ENCODE measurements at regions not wholly inside any gene's neighbourhood (a gene's known extent, or its start where the extent isn't known, plus 50 kb on each side); places are given as distances from the start of the nearest gene placed in this dataset.

- Mint-ChIP-seq H3K4me1 (no peaks in the 10 kb centered on the region), H3K9me3 (no peaks in the 10 kb centered on the region), H3K36me3 (no peaks in the 10 kb centered on the region), H3K27ac (peak overlapping the region in 1 of 10 donors; percentile 55), H3K4me3 (no peak overlapping the region), H3K27me3 (peaks cover 0 to 2% (median 0%) of the 10 kb centered on the region in 5 donors)
- DNase-seq (no peak), ATAC-seq (no peak)
- POLR2A ChIA-PET = no interaction called here
Measured at GRCh38 chr20:50251383-50251748, 60.7 kb downstream of the CEBPB start.

- no peak overlapping the region for H3K4me3 Mint-ChIP-seq
- no peaks in the 10 kb centered on the region for H3K9me3 Mint-ChIP-seq
- no peaks in the 10 kb centered on the region for H3K36me3 Mint-ChIP-seq
- DNase-seq (no peak), ATAC-seq (no peak)
- POLR2A ChIA-PET = interaction anchor here (0.7 kb wide), 1 partner anchor 14 kb away, joined by 3 read pairs; no protein-coding TSS in a partner anchor
- no peak overlapping the region for H3K27ac Mint-ChIP-seq
- H3K4me1 Mint-ChIP-seq = no peaks in the 10 kb centered on the region
- H3K27me3 Mint-ChIP-seq = peaks cover 0 to 2% (median 0%) of the 10 kb centered on the region in 5 donors
Measured at GRCh38 chr20:50251992-50252511, 61.4 kb downstream of the CEBPB start.

GRCh38 chr20:50252701-50253100 is 62.1 kb downstream of the CEBPB start:
- Mint-ChIP-seq H3K27me3 (peaks cover 0 to 3% (median 0%) of the 10 kb centered on the region in 5 donors), H3K36me3 (no peaks in the 10 kb centered on the region), H3K4me3 (no peak overlapping the region), H3K4me1 (no peaks in the 10 kb centered on the region), H3K9me3 (no peaks in the 10 kb centered on the region), H3K27ac (no peak overlapping the region)
- DNase-seq = no peak
- POLR2A ChIA-PET = no interaction called here
- no peak for ATAC-seq

- Mint-ChIP-seq H3K36me3 (no peaks in the 10 kb centered on the region), H3K4me3 (no peak overlapping the region), H3K27me3 (peaks cover 0 to 3% (median 0%) of the 10 kb centered on the region in 5 donors), H3K27ac (no peak overlapping the region), H3K4me1 (no peaks in the 10 kb centered on the region), H3K9me3 (no peaks in the 10 kb centered on the region)
- POLR2A ChIA-PET = no interaction called here
- DNase-seq = no peak
- no peak for ATAC-seq
Measured at GRCh38 chr20:50253101-50253500, 62.5 kb downstream of the CEBPB start.

- peaks cover 0 to 4% (median under 1%) of the 10 kb centered on the region in 4 donors for H3K4me1 Mint-ChIP-seq
- no peak for DNase-seq
- H3K27me3 Mint-ChIP-seq = peaks cover 0 to 1% (median 0%) of the 10 kb centered on the region in 5 donors
- H3K4me3 Mint-ChIP-seq = no peak overlapping the region
- no peak overlapping the region for H3K27ac Mint-ChIP-seq
- no peaks in the 10 kb centered on the region for H3K36me3 Mint-ChIP-seq
- no peaks in the 10 kb centered on the region for H3K9me3 Mint-ChIP-seq
- ATAC-seq = no peak
- POLR2A ChIA-PET = no interaction called here
Measured at GRCh38 chr20:50254466-50255079, 63.9 kb downstream of the CEBPB start.

GRCh38 chr20:50256577-50256976 is 65.9 kb downstream of the CEBPB start:
- ATAC-seq = no peak
- Mint-ChIP-seq H3K27me3 (peaks cover 0 to 1% (median 0%) of the 10 kb centered on the region in 5 donors), H3K9me3 (no peaks in the 10 kb centered on the region), H3K27ac (no peak overlapping the region), H3K36me3 (no peaks in the 10 kb centered on the region), H3K4me3 (no peak overlapping the region), H3K4me1 (peaks cover 3 to 9% (median 4%) of the 10 kb centered on the region in 4 donors)
- POLR2A ChIA-PET = no interaction called here
- no peak for DNase-seq

GRCh38 chr20:50257860-50258259 is 67.2 kb downstream of the CEBPB start:
- POLR2A ChIA-PET = no interaction called here
- Mint-ChIP-seq H3K4me1 (peaks cover 3 to 9% (median 4%) of the 10 kb centered on the region in 4 donors), H3K4me3 (no peak overlapping the region), H3K9me3 (no peaks in the 10 kb centered on the region), H3K27ac (no peak overlapping the region), H3K27me3 (peaks cover 0 to 1% (median 0%) of the 10 kb centered on the region in 5 donors), H3K36me3 (no peaks in the 10 kb centered on the region)
- ATAC-seq = no peak
- no peak for DNase-seq

GRCh38 chr20:50258790-50259483 is 68.3 kb downstream of the CEBPB start:
- H3K27me3 Mint-ChIP-seq = peaks cover 0 to 1% (median 0%) of the 10 kb centered on the region in 5 donors
- no peak for DNase-seq
- no peak overlapping the region for H3K4me3 Mint-ChIP-seq
- no peak for ATAC-seq
- POLR2A ChIA-PET = no interaction called here
- no peaks in the 10 kb centered on the region for H3K36me3 Mint-ChIP-seq
- no peaks in the 10 kb centered on the region for H3K9me3 Mint-ChIP-seq
- H3K4me1 Mint-ChIP-seq = peaks cover 3 to 9% (median 4%) of the 10 kb centered on the region in 4 donors
- peak overlapping the region in 1 of 10 donors; percentile 89 for H3K27ac Mint-ChIP-seq

GRCh38 chr20:50259705-50260478 is 69.3 kb downstream of the CEBPB start:
- H3K27me3 Mint-ChIP-seq = peaks cover 0 to 1% (median 0%) of the 10 kb centered on the region in 5 donors
- DNase-seq = no peak
- H3K36me3 Mint-ChIP-seq = no peaks in the 10 kb centered on the region
- H3K27ac Mint-ChIP-seq = peak overlapping the region in 2 of 10 donors; percentile 44 to 89
- H3K4me3 Mint-ChIP-seq = peak overlapping the region in 1 of 10 donors; percentile 2
- H3K4me1 Mint-ChIP-seq = peaks cover 3 to 9% (median 4%) of the 10 kb centered on the region in 4 donors
- ATAC-seq = no peak
- POLR2A ChIA-PET = no interaction called here
- H3K9me3 Mint-ChIP-seq = no peaks in the 10 kb centered on the region

GRCh38 chr20:50260479-50261221 is 70.0 kb downstream of the CEBPB start:
- Mint-ChIP-seq H3K4me3 (no peak overlapping the region), H3K27me3 (peaks cover 0 to 1% (median 0%) of the 10 kb centered on the region in 5 donors), H3K36me3 (no peaks in the 10 kb centered on the region), H3K9me3 (no peaks in the 10 kb centered on the region), H3K4me1 (peaks cover 3 to 9% (median 4%) of the 10 kb centered on the region in 4 donors), H3K27ac (peak overlapping the region in 2 of 10 donors; percentile 2 to 85)
- ATAC-seq (no peak), DNase-seq (no peak)
- POLR2A ChIA-PET = no interaction called here

GRCh38 chr20:50261471-50262212 is 71.0 kb downstream of the CEBPB start:
- ATAC-seq (no peak), DNase-seq (no peak)
- Mint-ChIP-seq H3K9me3 (no peaks in the 10 kb centered on the region), H3K4me1 (peaks cover 3 to 9% (median 5%) of the 10 kb centered on the region in 4 donors), H3K27me3 (peaks cover 0 to 1% (median 0%) of the 10 kb centered on the region in 5 donors), H3K27ac (peak overlapping the region in 1 of 10 donors; percentile 2), H3K4me3 (no peak overlapping the region), H3K36me3 (no peaks in the 10 kb centered on the region)
- POLR2A ChIA-PET = no interaction called here

- ATAC-seq = no peak
- Mint-ChIP-seq H3K4me3 (no peak overlapping the region), H3K4me1 (peaks cover 4 to 9% (median 7%) of the 10 kb centered on the region in 4 donors), H3K36me3 (no peaks in the 10 kb centered on the region), H3K27me3 (no peaks in the 10 kb centered on the region), H3K27ac (no peak overlapping the region), H3K9me3 (no peaks in the 10 kb centered on the region)
- POLR2A ChIA-PET = no interaction called here
- no peak for DNase-seq
Measured at GRCh38 chr20:50263831-50264230, 73.2 kb downstream of the CEBPB start.
